CD4-positive, alpha-beta T cell (primary cell): ENCODE measurements at regions not wholly inside any gene's neighbourhood (a gene's known extent, or its start where the extent isn't known, plus 50 kb on each side); places are given as distances from the start of the nearest gene placed in this dataset.

Source experiments
- ATAC-seq: fragments of 200-7000 bp; cut with Tn5 transposase; one replicate; pipeline ENCODE4 v1.10.0; 2022; ENCODE audit warnings: mild to moderate bottlenecking; ENCODE audit not compliant: poor library complexity
- CTCF ChIA-PET: fragments of 350-600 bp; sonication (Branson Sonifier 250); formaldehyde crosslinking; loops from one replicate; lab custom pipeline; 2021; ENCODE audit warnings: antibody characterized with exemption, inconsistent platforms; lab: Charles Lee
- POLR2A ChIA-PET: fragments of 350-600 bp; sonication (Branson Sonifier 250); formaldehyde crosslinking; loops from one replicate; lab custom pipeline; 2021; ENCODE audit warnings: antibody characterized with exemption, inconsistent platforms; lab: Charles Lee
- DNase-seq, 14 experiments: peaks; one replicate each; pipeline ENCODE4 v3.0.0-alpha.2; 2013 to 2020; ENCODE audit warnings: mixed read lengths in 2 of 14
- H3K27ac ChIP-seq, 2 donors: one replicate each; pipeline versions ENCODE4 v1.5.1 to v1.7.0; 2013; ENCODE audit warnings: low read length in 2 of 2, low read depth in 1 of 2, mild to moderate bottlenecking in 1 of 2
- H3K27me3 ChIP-seq, 2 experiments: 1 replicate in 1 of 2; 2 replicates in 1 of 2; pipeline versions ENCODE4 v1.6.1 to v1.7.0; 2013; ENCODE audit warnings: low read length in 2 of 2, control low read depth in 1 of 2, mild to moderate bottlenecking in 1 of 2, moderate library complexity in 1 of 2; ENCODE audit not compliant: insufficient read depth in 2 of 2, control insufficient read depth in 1 of 2
- H3K36me3 ChIP-seq: one replicate; pipeline ENCODE4 v1.6.1; 2013; ENCODE audit warnings: low read length, control low read depth; ENCODE audit not compliant: insufficient read depth
- H3K4me1 ChIP-seq: one replicate; pipeline ENCODE4 v1.6.1; 2013; ENCODE audit warnings: low read length, control low read depth; ENCODE audit not compliant: insufficient read depth
- H3K4me3 ChIP-seq: one replicate; pipeline ENCODE4 v1.5.1; 2013; ENCODE audit warnings: mild to moderate bottlenecking, low read length, moderate library complexity
- H3K9me3 ChIP-seq, 2 experiments: 1 replicate in 1 of 2; 2 replicates in 1 of 2; pipeline versions ENCODE4 v1.6.1 to v1.7.0; 2013; ENCODE audit warnings: low read length in 2 of 2, mild to moderate bottlenecking in 2 of 2, control low read depth in 1 of 2, moderate library complexity in 1 of 2; ENCODE audit not compliant: control insufficient read depth in 1 of 2, insufficient read depth in 1 of 2
- H3K27ac Mint-ChIP-seq: one replicate; pipeline ENCODE4 v1.8.0; 2020; ENCODE audit warnings: mixed read lengths
- H3K27me3 Mint-ChIP-seq: one replicate; pipeline ENCODE4 v1.8.0; 2021; ENCODE audit warnings: mixed read lengths
- H3K36me3 Mint-ChIP-seq: one replicate; pipeline ENCODE4 v1.8.0; 2021; ENCODE audit warnings: low read depth, mixed read lengths
- H3K4me1 Mint-ChIP-seq: one replicate; pipeline ENCODE4 v1.8.0; 2021; ENCODE audit warnings: low read depth, mixed read lengths
- H3K4me3 Mint-ChIP-seq: one replicate; pipeline ENCODE4 v1.8.0; 2020; ENCODE audit warnings: mild to moderate bottlenecking, mixed read lengths
- H3K9me3 Mint-ChIP-seq: one replicate; pipeline ENCODE4 v1.8.0; 2020; ENCODE audit warnings: mixed read lengths
- CTCF ChIP-seq: fragments of 200-600 bp; IDR thresholded peaks from one replicate; pipeline ENCODE4 v1.8.0; 2022; ENCODE audit warnings: antibody characterized with exemption, mild to moderate bottlenecking
- intact Hi-C, 2 experiments: fragments of 100-400 bp; cut with DNase I in 1 of 2; cut with micrococcal nuclease in 1 of 2; formaldehyde crosslinking; loops; one replicate each; pipeline versions ENCODE4 v1.15.1 to v1.9.0; 2023 to 2025; cut with DNase I, micrococcal nuclease

GRCh38 chr6:132961610-132962009, 147.2 kb downstream of the RPS12 start:
- no peaks in the 10 kb centered on the region for H3K4me1 ChIP-seq
- Mint-ChIP-seq H3K9me3 (no peaks in the 10 kb centered on the region), H3K36me3 (no peaks in the 10 kb centered on the region), H3K27ac (no peak overlapping the region), H3K4me1 (no peaks in the 10 kb centered on the region), H3K4me3 (no peak overlapping the region), H3K27me3 (peaks cover 52% of the 10 kb centered on the region)
- no peak overlapping the region for H3K4me3 ChIP-seq
- no peak for TF ChIP-seq CTCF
- H3K36me3 ChIP-seq: no peaks in the 10 kb centered on the region
- no peaks in the 10 kb centered on the region for H3K9me3 ChIP-seq
- intact Hi-C loops: loop anchor here (5.0 kb wide), 4 partner anchors 289 to 1136 kb away; no protein-coding TSS in a partner anchor
- DNase-seq (no peak), ATAC-seq (no peak)
- H3K27ac ChIP-seq: no peak overlapping the region
- ChIA-PET POLR2A (no interaction called here), CTCF (interaction anchor here (1.0 kb wide), 1 partner anchor 248 kb away, joined by 3 read pairs; the partner anchor contains the start of gene VNN1)
- no peaks in the 10 kb centered on the region for H3K27me3 ChIP-seq

GRCh38 chr6:132962936-132963868, 148.8 kb downstream of the RPS12 start:
- Histone ChIP-seq H3K36me3 (no peaks in the 10 kb centered on the region), H3K9me3 (no peaks in the 10 kb centered on the region), H3K4me3 (no peak overlapping the region), H3K4me1 (no peaks in the 10 kb centered on the region), H3K27me3 (no peaks in the 10 kb centered on the region), H3K27ac (no peak overlapping the region)
- ATAC-seq (peak; percentile 56), DNase-seq (peak; percentile 9 to 53 (median 34))
- ChIA-PET POLR2A (no interaction called here), CTCF (interaction anchor here (0.7 to 1.3 kb wide), 2 partner anchors 14 to 961 kb away, joined by 3 to 4 read pairs; no protein-coding TSS in a partner anchor)
- intact Hi-C loops: loop anchor here (5.0 kb wide), 4 partner anchors 291 to 1134 kb away; no protein-coding TSS in a partner anchor
- H3K27ac Mint-ChIP-seq: no peak overlapping the region
- H3K4me3 Mint-ChIP-seq: no peak overlapping the region
- no peaks in the 10 kb centered on the region for H3K4me1 Mint-ChIP-seq
- H3K27me3 Mint-ChIP-seq: peaks cover 38% of the 10 kb centered on the region
- H3K9me3 Mint-ChIP-seq: no peaks in the 10 kb centered on the region
- no peaks in the 10 kb centered on the region for H3K36me3 Mint-ChIP-seq
- peak; percentile 81 for TF ChIP-seq CTCF

GRCh38 chr6:132964101-132964867, 149.9 kb downstream of the RPS12 start:
- no peaks in the 10 kb centered on the region for H3K4me1 ChIP-seq
- Mint-ChIP-seq H3K9me3 (no peaks in the 10 kb centered on the region), H3K27me3 (peaks cover 29% of the 10 kb centered on the region), H3K36me3 (no peaks in the 10 kb centered on the region), H3K4me3 (no peak overlapping the region), H3K4me1 (no peaks in the 10 kb centered on the region), H3K27ac (no peak overlapping the region)
- ATAC-seq (no peak), DNase-seq (no peak)
- ChIA-PET POLR2A (no interaction called here), CTCF (no interaction called here)
- H3K27me3 ChIP-seq: no peaks in the 10 kb centered on the region
- no peaks in the 10 kb centered on the region for H3K36me3 ChIP-seq
- no peak overlapping the region for H3K4me3 ChIP-seq
- H3K9me3 ChIP-seq: no peaks in the 10 kb centered on the region
- H3K27ac ChIP-seq: no peak overlapping the region
- TF ChIP-seq CTCF: no peak
- intact Hi-C loops: loop anchor here (5.0 kb wide), 4 partner anchors 292 to 1133 kb away; no protein-coding TSS in a partner anchor
